ENCODE measurements at regions not wholly inside any gene's neighbourhood (a gene's known extent, or its start where the extent isn't known, plus 50 kb on each side); places are given as distances from the start of the nearest gene placed in this dataset.

DNA sequence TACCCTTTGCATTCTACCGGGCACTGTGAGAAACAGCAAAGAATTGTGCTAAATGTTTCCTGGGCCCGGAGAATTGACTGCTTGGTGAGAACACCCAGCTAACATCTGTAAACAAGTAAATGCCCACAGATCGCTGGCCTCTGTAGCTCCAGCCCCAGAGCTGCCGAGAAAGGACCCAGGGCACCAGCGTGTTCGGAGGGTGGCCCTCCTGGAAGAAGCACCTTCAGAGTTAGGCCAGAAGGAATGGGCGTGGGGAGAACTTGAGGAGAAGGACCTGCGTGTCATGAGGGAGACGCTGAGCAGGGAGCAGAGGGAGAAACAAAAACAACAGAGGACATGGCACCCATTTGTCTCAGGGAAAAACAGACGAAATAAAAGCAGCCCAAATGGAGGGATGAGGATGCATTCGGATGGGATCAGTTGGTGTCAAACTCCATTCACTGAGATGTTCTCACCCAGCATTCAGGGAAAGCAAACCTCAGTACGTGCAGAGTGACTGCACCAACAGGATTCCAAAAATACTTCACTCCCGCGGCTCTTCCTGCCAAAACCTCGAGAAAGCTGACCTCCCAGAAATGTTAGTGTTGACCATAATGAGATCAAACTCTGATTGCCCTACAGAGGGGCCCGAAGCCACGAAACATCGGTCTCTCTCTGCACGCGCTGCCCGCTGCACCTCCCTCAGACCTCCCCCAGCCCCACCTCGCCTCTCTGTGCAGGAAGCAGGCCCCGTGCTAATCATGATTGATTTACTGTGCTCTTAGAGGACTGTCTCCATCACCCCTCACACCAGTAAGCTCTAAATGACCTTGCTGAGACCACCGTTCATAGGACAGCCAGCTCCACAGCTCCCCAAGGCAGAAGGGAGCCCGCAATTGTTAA lies 376.3 kb upstream of the SALL3 start:
- no peak for TF ChIP-seq CTCF (optimal IDR thresholded peaks at IDR 0.05 in 1 of 3, IDR thresholded peaks at IDR 0.05 in 1 of 3, conservative IDR thresholded peaks at IDR 0.05 in 1 of 3; ENCODE audit: extremely low read depth in 1 of 3, insufficient read depth in 2 of 3, low read length in 3 of 3)
- TF ChIP-seq EZH2 (IDR thresholded peaks at IDR 0.05; ENCODE audit: low read length) = no peak

Data from keratinocyte (primary cell).